HCT116 (cell line): ENCODE measurements at regions not wholly inside any gene's neighbourhood (a gene's known extent, or its start where the extent isn't known, plus 50 kb on each side); places are given as distances from the start of the nearest gene placed in this dataset.
"Not testable (repeated sequence)": the region's sequence is repeated elsewhere in the genome, so short reads cannot be mapped to it uniquely, and the experiment has no call there.

ENCODE experiments used
- ATAC-seq: fragments of 200-7000 bp; cut with Tn5 transposase; 2 replicates; pipeline ENCODE4 v1.9.1; 2020; ENCODE audit warnings: mild to moderate bottlenecking, moderate library complexity
- BruUV-seq: library from RNA; stranded (reverse); fragments of 400-500 nt; replicated peaks from 2 replicates; lab custom pipeline; 2021; lab: Mats Ljungman, UMichigan
- CTCF ChIA-PET: fragments of 300-600 bp; sonication (Branson Sonifier 250); formaldehyde crosslinking; loops from one replicate; lab custom pipeline; 2021; ENCODE audit warnings: antibody characterized with exemption; lab: Charles Lee
- POLR2A ChIA-PET: fragments of 300-600, 350-600 bp; sonication (Branson Sonifier 250); formaldehyde crosslinking; loops from one replicate; lab custom pipeline; 2021; ENCODE audit warnings: antibody characterized with exemption; lab: Charles Lee
- RAD21 ChIA-PET, 2 experiments: fragments of 300-600 bp; sonication (Branson Sonifier 250); formaldehyde crosslinking; loops; one replicate each; lab custom pipeline; 2023; ENCODE audit warnings: low total read pairs in 2 of 2; ENCODE audit not compliant: uncharacterized antibody in 2 of 2, unreplicated experiment in 2 of 2, low non-redundant PET in 1 of 2; lab: Charles Lee
- DNase-seq: peaks from one replicate; pipeline ENCODE4 v3.0.0-alpha.2; 2010; ENCODE audit warnings: low read depth, low spot score
- H2AFZ ChIP-seq: fragments of 200-600 bp; shearing (Covaris generic), sonication (generic); 2 replicates; pipeline ENCODE4 v1.6.1; 2017; ENCODE audit warnings: low read depth, mixed run types, mixed read lengths, antibody characterized with exemption, low read length; ENCODE audit not compliant: poor library complexity, severe bottlenecking
- H3K27ac ChIP-seq: 2 replicates; pipeline ENCODE4 v1.5.1; 2012; ENCODE audit warnings: low read depth, low read length
- H3K27me3 ChIP-seq: fragments of 200-600 bp; sonication (generic); 2 replicates; pipeline ENCODE4 v1.6.1; 2016; ENCODE audit warnings: mixed run types, low read length, mixed read lengths; ENCODE audit not compliant: insufficient read depth
- H3K36me3 ChIP-seq, 2 experiments: fragments of 200-500 bp in 1 of 2; fragments of 200-600 bp in 1 of 2; sonication (Bioruptor generic) in 1 of 2; sonication (generic) in 1 of 2; 2 replicates each; pipeline versions ENCODE4 v1.5.1 to v1.6.1; 2014 to 2016; ENCODE audit warnings: low read length in 2 of 2, inconsistent platforms in 1 of 2, mixed read lengths in 1 of 2, mixed run types in 1 of 2; ENCODE audit not compliant: insufficient read depth in 2 of 2, control insufficient read depth in 1 of 2
- H3K4me1 ChIP-seq, 2 experiments: fragments of 200-600 bp in 1 of 2; sonication (generic) in 1 of 2; 2 replicates each; pipeline versions ENCODE4 v1.5.1 to v1.6.1; 2012 to 2017; ENCODE audit warnings: low read length in 2 of 2, inconsistent platforms in 1 of 2, mild to moderate bottlenecking in 1 of 2, mixed read lengths in 1 of 2, mixed run types in 1 of 2, moderate library complexity in 1 of 2; ENCODE audit not compliant: insufficient read depth in 2 of 2, control insufficient read depth in 1 of 2
- H3K4me2 ChIP-seq: fragments of 200-600 bp; sonication (generic); 2 replicates; pipeline ENCODE4 v1.6.1; 2017; ENCODE audit warnings: mixed run types, low read length, mixed read lengths
- H3K4me3 ChIP-seq, 2 experiments: fragments of 200-600 bp in 1 of 2; sonication (generic) in 1 of 2; replicated peaks in 1 of 2; 2 replicates each; pipeline ENCODE4 v1.5.1; 2011 to 2016; ENCODE audit warnings: low read length in 2 of 2, control low read depth in 1 of 2, low read depth in 1 of 2, mild to moderate bottlenecking in 1 of 2, mixed read lengths in 1 of 2, mixed run types in 1 of 2
- H3K79me2 ChIP-seq: fragments of 200-600 bp; sonication (generic); 2 replicates; pipeline ENCODE4 v1.6.1; 2017; ENCODE audit warnings: mild to moderate bottlenecking, mixed run types, low read length, moderate library complexity, mixed read lengths; ENCODE audit not compliant: insufficient read depth
- H3K9ac ChIP-seq: fragments of 200-600 bp; sonication (generic); 2 replicates; pipeline ENCODE4 v1.6.1; 2016; ENCODE audit warnings: low read length, mixed read lengths
- H3K9me2 ChIP-seq: fragments of 200-600 bp; sonication (generic), shearing (Covaris generic); 2 replicates; pipeline ENCODE4 v1.6.1; 2017; ENCODE audit warnings: mixed run types, mild to moderate bottlenecking, moderate library complexity; ENCODE audit not compliant: insufficient read depth
- H3K9me3 ChIP-seq, 2 experiments: fragments of 200-500 bp in 1 of 2; fragments of 200-600 bp in 1 of 2; sonication (Bioruptor generic) in 1 of 2; sonication (generic) in 1 of 2; 2 replicates each; pipeline ENCODE4 v1.6.1; 2014 to 2017; ENCODE audit warnings: low read length in 2 of 2, mixed read lengths in 2 of 2, inconsistent platforms in 1 of 2, low read depth in 1 of 2, mild to moderate bottlenecking in 1 of 2, mixed run types in 1 of 2, moderate library complexity in 1 of 2; ENCODE audit not compliant: control insufficient read depth in 1 of 2, insufficient read depth in 1 of 2
- H4K20me1 ChIP-seq: fragments of 200-600 bp; sonication (generic), shearing (Covaris generic); 2 replicates; pipeline ENCODE4 v1.6.1; 2017; ENCODE audit warnings: mixed run types, mild to moderate bottlenecking, moderate library complexity; ENCODE audit not compliant: insufficient read depth
- CBX3 ChIP-seq: IDR thresholded peaks from 2 replicates; pipeline ENCODE4 v1.6.1; 2012; ENCODE audit warnings: low read depth
- CEBPB ChIP-seq: IDR thresholded peaks from 2 replicates; pipeline ENCODE4 v1.6.1; 2012; ENCODE audit warnings: low read depth
- FOSL1 ChIP-seq: IDR thresholded peaks from 2 replicates; pipeline ENCODE4 v1.6.1; 2012; ENCODE audit warnings: low read depth
- POLR2A ChIP-seq: IDR thresholded peaks from 2 replicates; pipeline ENCODE4 v1.7.0; 2011; ENCODE audit warnings: borderline replicate concordance; ENCODE audit not compliant: insufficient read depth, insufficient read length; ENCODE audit errors: extremely low read depth
- SIN3A ChIP-seq: IDR thresholded peaks from 2 replicates; pipeline ENCODE4 v1.6.1; 2012; ENCODE audit warnings: low read depth
- SP1 ChIP-seq: IDR thresholded peaks from 2 replicates; pipeline ENCODE4 v1.6.1; 2012; ENCODE audit warnings: low read depth
- TCF7L2 ChIP-seq: IDR thresholded peaks from 2 replicates; pipeline ENCODE4 v1.7.0; 2011; ENCODE audit warnings: borderline replicate concordance, inconsistent platforms; ENCODE audit not compliant: insufficient read depth, insufficient read length; ENCODE audit errors: extremely low read depth
- intact Hi-C: fragments of 100-400 bp; cut with micrococcal nuclease; formaldehyde crosslinking; loops from 2 replicates; pipeline ENCODE4 v1.10.0; 2022

GRCh38 chr13:80877209-80877943 is 536.5 kb upstream of the SPRY2 start:
- CTCF ChIA-PET, result no interaction called here
- intact Hi-C loops, result no loop called here
- H3K27ac ChIP-seq, result no peak overlapping the region

GRCh38 chr13:80873589-80873988 is 532.7 kb upstream of the SPRY2 start:
- Histone ChIP-seq H3K79me2 (no peaks in the 10 kb centered on the region), H3K4me3 (no peak overlapping the region), H3K4me1 (no peaks in the 10 kb centered on the region), H3K4me2 (no peak overlapping the region), H2AFZ (no peak overlapping the region), H3K9ac (no peak overlapping the region), H3K9me2 (no peaks in the 10 kb centered on the region), H3K36me3 (no peaks in the 10 kb centered on the region), H3K27me3 (no peaks in the 10 kb centered on the region), H3K9me3 (no peaks in the 10 kb centered on the region), H4K20me1 (no peaks in the 10 kb centered on the region), H3K27ac (no peak overlapping the region)
- intact Hi-C loops, result no loop called here
- RAD21 ChIA-PET, result no interaction called here
- DNase-seq, result no peak
- no peak for ATAC-seq
- BruUV-seq, result no TSS peak
- POLR2A ChIA-PET, result no interaction called here
- CTCF ChIA-PET, result no interaction called here
- TF ChIP-seq TCF7L2 (no peak), SP1 (no peak), SIN3A (no peak), POLR2A (no peak)

More at GRCh38 chr13:80877209-80877943, 536.5 kb upstream of the SPRY2 start:
- Histone ChIP-seq H3K27me3 (no peaks in the 10 kb centered on the region), H3K4me2 (no peak overlapping the region), H2AFZ (no peak overlapping the region), H3K4me3 (no peak overlapping the region), H4K20me1 (no peaks in the 10 kb centered on the region)
- TF ChIP-seq CBX3 (no peak), CEBPB (no peak), FOSL1 (no peak)
- TF ChIP-seq, all 23 proteins: peak for 0
- H3K9me2 ChIP-seq, result no peaks in the 10 kb centered on the region
- no peak overlapping the region for H3K9ac ChIP-seq
- ChIA-PET POLR2A (no interaction called here), RAD21 (no interaction called here)
- no peaks in the 10 kb centered on the region for H3K4me1 ChIP-seq
- ATAC-seq, result no peak
- no peaks in the 10 kb centered on the region for H3K79me2 ChIP-seq
- DNase-seq, result no peak
- no peaks in the 10 kb centered on the region for H3K36me3 ChIP-seq
- no peaks in the 10 kb centered on the region for H3K9me3 ChIP-seq
- BruUV-seq, result no TSS peak

DNA sequence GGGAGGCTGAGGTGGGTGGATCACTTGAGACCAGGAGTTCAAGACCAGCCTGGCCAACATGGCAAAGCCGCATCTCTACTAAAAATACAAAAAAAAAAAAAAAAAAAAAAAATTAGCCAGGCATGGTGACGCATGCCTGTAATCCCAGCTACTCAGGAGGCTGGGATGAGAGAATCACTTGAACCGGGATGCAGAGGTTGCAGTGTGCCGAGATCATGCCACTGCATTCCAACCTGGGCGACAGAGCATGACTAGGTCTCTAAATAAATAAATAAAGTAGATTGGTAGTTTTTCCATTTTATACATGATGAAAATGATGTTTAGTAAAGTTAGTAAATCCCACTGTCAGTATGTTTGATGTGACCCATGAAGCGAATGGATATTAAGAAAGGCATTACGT is 531.0 kb upstream of the SPRY2 start:
- H3K9me3 ChIP-seq, H3K27me3 ChIP-seq, ATAC-seq, H3K4me2 ChIP-seq, H3K4me3 ChIP-seq, DNase-seq, RAD21 ChIA-PET, H3K79me2 ChIP-seq, intact Hi-C loops, H3K9ac ChIP-seq, H2AFZ ChIP-seq, H3K4me1 ChIP-seq, H4K20me1 ChIP-seq, BruUV-seq, H3K9me2 ChIP-seq, POLR2A ChIA-PET, H3K36me3 ChIP-seq, CTCF ChIA-PET, H3K27ac ChIP-seq: not testable (repeated sequence)
